Panc1 (cell line): ENCODE measurements at regions not wholly inside any gene's neighbourhood (a gene's known extent, or its start where the extent isn't known, plus 50 kb on each side); places are given as distances from the start of the nearest gene placed in this dataset.

ENCODE experiments used
- ATAC-seq: fragments of 200-7000 bp; cut with Tn5 transposase; 2 replicates; pipeline ENCODE4 v1.9.1; 2020; ENCODE audit warnings: mild to moderate bottlenecking, moderate library complexity
- BruUV-seq: library from RNA; stranded (reverse); fragments of 400-500 nt; replicated peaks from 2 replicates; lab custom pipeline; 2021; lab: Mats Ljungman, UMichigan
- CTCF ChIA-PET: fragments of 300-600 bp; sonication (Branson Sonifier 250); formaldehyde crosslinking; loops from one replicate; lab custom pipeline; 2022; ENCODE audit warnings: antibody characterized with exemption; lab: Charles Lee
- POLR2A ChIA-PET: fragments of 300-600 bp; sonication (Branson Sonifier 250); formaldehyde crosslinking; loops from one replicate; lab custom pipeline; 2022; ENCODE audit warnings: antibody characterized with exemption; lab: Charles Lee
- DNase-seq: peaks from one replicate; pipeline ENCODE4 v3.0.0-alpha.2; 2010; ENCODE audit warnings: low read depth, low spot score
- H3K27ac ChIP-seq: 2 replicates; pipeline ENCODE4 v1.5.1; 2011; ENCODE audit warnings: mild to moderate bottlenecking, low read length, inconsistent platforms
- H3K27me3 ChIP-seq: fragments of 200-500 bp; sonication (Bioruptor generic); 2 replicates; pipeline ENCODE4 v1.6.0; 2014; ENCODE audit warnings: low read length, inconsistent platforms; ENCODE audit not compliant: control insufficient read depth, insufficient read depth
- H3K36me3 ChIP-seq: fragments of 200-500 bp; sonication (Bioruptor generic); 2 replicates; pipeline ENCODE4 v1.5.1; 2014; ENCODE audit warnings: inconsistent platforms, mild to moderate bottlenecking, low read length, moderate library complexity; ENCODE audit not compliant: control insufficient read depth, insufficient read depth
- H3K4me1 ChIP-seq: 2 replicates; pipeline ENCODE4 v1.5.1; 2011; ENCODE audit warnings: inconsistent platforms, mild to moderate bottlenecking, low read length, moderate library complexity; ENCODE audit not compliant: control insufficient read depth, insufficient read depth
- H3K4me3 ChIP-seq, 2 experiments: 2 replicates each; pipeline ENCODE4 v1.5.1; 2011 to 2012; ENCODE audit warnings: low read depth in 2 of 2, low read length in 2 of 2, mild to moderate bottlenecking in 2 of 2, inconsistent platforms in 1 of 2, moderate library complexity in 1 of 2
- H3K9me3 ChIP-seq: fragments of 200-500 bp; sonication (Bioruptor generic); 2 replicates; pipeline ENCODE4 v1.5.1; 2014; ENCODE audit warnings: low read depth, mild to moderate bottlenecking, inconsistent platforms, low read length, moderate library complexity; ENCODE audit not compliant: control insufficient read depth, insufficient read depth
- CTCF ChIP-seq: fragments of 450-650 bp; IDR thresholded peaks from 2 replicates; pipeline ENCODE4 v1.5.1; 2017; ENCODE audit warnings: mild to moderate bottlenecking
- POLR2AphosphoS5 ChIP-seq: IDR thresholded peaks from 2 replicates; pipeline ENCODE4 v1.6.1; 2012; ENCODE audit warnings: mild to moderate bottlenecking, low read depth, low read length, moderate library complexity
- SIN3A ChIP-seq: IDR thresholded peaks from 2 replicates; pipeline ENCODE4 v1.6.1; 2012; ENCODE audit warnings: low read depth, mild to moderate bottlenecking, low read length, moderate library complexity, borderline replicate concordance; ENCODE audit not compliant: insufficient read depth
- TCF7L2 ChIP-seq: IDR thresholded peaks from 2 replicates; pipeline ENCODE4 v1.6.1; 2011; ENCODE audit warnings: mild to moderate bottlenecking, low read depth, low read length, inconsistent platforms
- in situ Hi-C: cut with HindIII; loops from 2 replicates; pipeline ENCODE4 v1.10.0; 2016; ENCODE audit warnings: low sequenced_read_pairs, low pct_unique_long_range_greater_than_20kb
- intact Hi-C: fragments of 100-400 bp; cut with micrococcal nuclease; formaldehyde crosslinking; loops from one replicate; pipeline ENCODE4 v1.10.0; 2022; ENCODE audit not compliant: unreplicated experiment
- TF ChIP-seq, protein P1 (sequence below), 2 experiments: IDR thresholded peaks; 2 replicates each; pipeline ENCODE4 v1.6.1; 2011 to 2012; ENCODE audit warnings: low read depth in 2 of 2, control low read depth in 1 of 2, low read length in 1 of 2, mild to moderate bottlenecking in 1 of 2, moderate library complexity in 1 of 2; ENCODE audit not compliant: insufficient read depth in 1 of 2

- no peak overlapping the region for H3K27ac ChIP-seq
- no peaks in the 10 kb centered on the region for H3K4me1 ChIP-seq
- POLR2A ChIA-PET, result no interaction called here
- no peak for TF ChIP-seq POLR2AphosphoS5
- TF ChIP-seq, protein P1, sequence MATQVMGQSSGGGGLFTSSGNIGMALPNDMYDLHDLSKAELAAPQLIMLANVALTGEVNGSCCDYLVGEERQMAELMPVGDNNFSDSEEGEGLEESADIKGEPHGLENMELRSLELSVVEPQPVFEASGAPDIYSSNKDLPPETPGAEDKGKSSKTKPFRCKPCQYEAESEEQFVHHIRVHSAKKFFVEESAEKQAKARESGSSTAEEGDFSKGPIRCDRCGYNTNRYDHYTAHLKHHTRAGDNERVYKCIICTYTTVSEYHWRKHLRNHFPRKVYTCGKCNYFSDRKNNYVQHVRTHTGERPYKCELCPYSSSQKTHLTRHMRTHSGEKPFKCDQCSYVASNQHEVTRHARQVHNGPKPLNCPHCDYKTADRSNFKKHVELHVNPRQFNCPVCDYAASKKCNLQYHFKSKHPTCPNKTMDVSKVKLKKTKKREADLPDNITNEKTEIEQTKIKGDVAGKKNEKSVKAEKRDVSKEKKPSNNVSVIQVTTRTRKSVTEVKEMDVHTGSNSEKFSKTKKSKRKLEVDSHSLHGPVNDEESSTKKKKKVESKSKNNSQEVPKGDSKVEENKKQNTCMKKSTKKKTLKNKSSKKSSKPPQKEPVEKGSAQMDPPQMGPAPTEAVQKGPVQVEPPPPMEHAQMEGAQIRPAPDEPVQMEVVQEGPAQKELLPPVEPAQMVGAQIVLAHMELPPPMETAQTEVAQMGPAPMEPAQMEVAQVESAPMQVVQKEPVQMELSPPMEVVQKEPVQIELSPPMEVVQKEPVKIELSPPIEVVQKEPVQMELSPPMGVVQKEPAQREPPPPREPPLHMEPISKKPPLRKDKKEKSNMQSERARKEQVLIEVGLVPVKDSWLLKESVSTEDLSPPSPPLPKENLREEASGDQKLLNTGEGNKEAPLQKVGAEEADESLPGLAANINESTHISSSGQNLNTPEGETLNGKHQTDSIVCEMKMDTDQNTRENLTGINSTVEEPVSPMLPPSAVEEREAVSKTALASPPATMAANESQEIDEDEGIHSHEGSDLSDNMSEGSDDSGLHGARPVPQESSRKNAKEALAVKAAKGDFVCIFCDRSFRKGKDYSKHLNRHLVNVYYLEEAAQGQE (IDR thresholded peaks at IDR 0.05; ENCODE audit: insufficient read depth in 1 of 2, low read depth in 2 of 2, low read length in 1 of 2), result no peak
- TF ChIP-seq CTCF, result no peak
- no peak for TF ChIP-seq SIN3A
- TF ChIP-seq TCF7L2, result no peak
- H3K36me3 ChIP-seq, result no peaks in the 10 kb centered on the region
- DNase-seq (no peak), ATAC-seq (no peak)
- in situ Hi-C loops (no loop called here), intact Hi-C loops (no loop called here)
- CTCF ChIA-PET, result no interaction called here
- H3K9me3 ChIP-seq, result no peaks in the 10 kb centered on the region
- BruUV-seq, result no TSS peak
- H3K27me3 ChIP-seq, result no peaks in the 10 kb centered on the region
- H3K4me3 ChIP-seq, result no peak overlapping the region
Measured at GRCh38 chr2:221624475-221624874, 52.4 kb upstream of the EPHA4 start.
